EL (cell line): ENCODE measurements at regions not wholly inside any gene's neighbourhood (a gene's known extent, or its start where the extent isn't known, plus 50 kb on each side); places are given as distances from the start of the nearest gene placed in this dataset.
"Not testable (repeated sequence)": the region's sequence is repeated elsewhere in the genome, so short reads cannot be mapped to it uniquely, and the experiment has no call there.

Source experiments
- DNase-seq: peaks from one replicate; pipeline ENCODE4 v3.0.0-alpha.2; 2016

DNA sequence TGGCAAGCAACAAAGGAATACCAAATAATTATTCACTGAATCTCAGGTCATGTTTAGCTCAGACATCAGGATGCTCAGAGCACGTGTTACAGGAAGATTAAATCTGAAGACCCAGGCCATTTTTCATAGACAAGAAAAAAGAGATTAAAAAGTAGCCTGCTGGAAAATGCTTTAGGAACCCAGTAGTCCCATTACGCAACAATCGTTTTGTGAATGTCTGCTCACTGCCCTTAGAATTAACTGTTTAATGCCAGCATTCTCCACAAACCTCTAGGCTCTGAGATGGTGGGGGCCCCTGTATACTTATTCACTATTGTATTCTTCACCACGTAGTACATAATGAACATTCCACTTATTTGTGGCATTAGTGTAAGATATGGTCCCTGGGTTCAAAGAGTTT is 154.6 kb upstream of the NYAP2 start:
- DNase-seq: no peak

DNA sequence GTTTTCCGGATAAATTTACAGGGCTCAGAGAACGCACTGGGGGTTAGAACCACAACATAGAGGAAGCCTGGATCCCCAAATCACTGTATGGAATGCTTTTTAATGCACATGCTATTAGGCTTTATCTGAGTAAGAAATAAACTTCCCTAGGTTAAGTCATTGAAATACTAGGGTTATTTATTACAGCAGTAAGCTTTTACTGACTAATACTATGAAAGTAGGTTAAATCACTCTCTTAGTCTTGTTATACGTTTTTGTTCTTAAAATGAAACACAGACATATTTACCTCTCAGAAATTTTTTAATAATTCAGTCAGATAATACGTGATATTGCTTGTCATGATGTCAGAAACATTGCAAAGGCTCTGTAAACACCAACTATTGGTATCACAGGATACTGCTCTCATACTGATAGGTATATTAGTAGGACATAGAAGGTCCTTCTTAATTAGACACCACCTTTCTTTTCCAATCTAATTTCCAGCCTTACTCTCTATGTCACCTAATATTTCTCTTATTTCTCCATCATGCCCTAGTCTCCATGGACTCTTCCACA is 162.7 kb upstream of the NYAP2 start:
- no peak for DNase-seq

DNA sequence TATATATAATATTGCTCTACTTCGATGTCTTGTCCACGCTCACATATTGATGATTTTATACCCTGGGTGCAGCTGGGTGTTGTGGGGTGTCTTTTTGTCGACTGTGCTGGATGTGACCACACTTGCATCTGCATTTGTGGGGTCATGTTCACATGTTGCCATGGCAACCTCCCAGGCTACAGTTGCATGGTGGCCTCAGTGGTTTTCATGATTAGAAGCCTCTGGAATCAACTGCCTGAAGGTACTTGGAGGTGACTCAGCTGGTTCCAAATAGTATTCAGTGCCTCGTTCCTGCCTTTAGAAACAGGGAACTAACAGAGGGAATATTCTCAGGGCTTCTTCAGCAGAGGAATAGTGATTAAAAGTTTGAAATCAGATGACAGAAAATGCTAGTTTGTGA is 166.3 kb upstream of the NYAP2 start:
- DNase-seq: peak; percentile 68

DNA sequence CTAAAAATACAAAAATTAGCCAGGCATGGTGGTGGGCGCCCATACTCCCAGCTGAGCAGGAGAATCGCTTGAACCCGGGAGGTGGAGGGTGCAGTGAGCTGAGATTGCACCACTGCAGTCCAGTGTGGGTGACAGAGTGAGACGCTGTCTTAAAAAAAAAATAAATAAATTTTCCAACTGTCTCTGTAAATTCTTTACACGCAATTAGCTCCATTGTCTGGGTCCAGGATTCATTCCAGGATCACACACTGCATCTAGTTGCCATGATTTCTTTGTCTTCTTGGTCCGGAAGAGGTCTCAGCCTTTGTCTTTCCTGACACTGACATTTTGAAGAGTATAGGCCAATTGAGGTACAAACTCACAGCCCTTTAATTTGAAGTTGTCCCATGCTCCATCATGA is 167.6 kb upstream of the NYAP2 start:
- no peak for DNase-seq

DNA sequence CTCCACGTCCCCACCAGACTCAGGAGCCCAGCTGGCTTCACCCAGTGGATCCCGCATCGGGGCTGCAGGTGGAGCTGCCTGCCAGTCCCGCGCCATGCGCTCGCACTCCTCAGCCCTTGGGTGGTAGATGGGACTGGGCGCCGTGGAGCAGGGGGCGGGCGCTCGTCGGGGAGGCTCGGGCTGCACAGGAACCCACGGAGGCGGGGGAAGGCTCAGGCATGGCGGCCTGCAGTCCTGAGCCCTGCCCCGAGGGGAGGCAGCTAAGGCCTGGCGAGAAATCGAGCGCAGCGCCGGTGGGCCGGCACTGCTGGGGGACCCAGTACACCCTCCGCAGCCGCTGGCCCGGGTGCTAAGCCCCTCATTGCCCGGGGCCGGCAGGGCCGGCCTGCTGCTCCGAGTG is 170.2 kb upstream of the NYAP2 start:
- DNase-seq: not testable (repeated sequence)

DNA sequence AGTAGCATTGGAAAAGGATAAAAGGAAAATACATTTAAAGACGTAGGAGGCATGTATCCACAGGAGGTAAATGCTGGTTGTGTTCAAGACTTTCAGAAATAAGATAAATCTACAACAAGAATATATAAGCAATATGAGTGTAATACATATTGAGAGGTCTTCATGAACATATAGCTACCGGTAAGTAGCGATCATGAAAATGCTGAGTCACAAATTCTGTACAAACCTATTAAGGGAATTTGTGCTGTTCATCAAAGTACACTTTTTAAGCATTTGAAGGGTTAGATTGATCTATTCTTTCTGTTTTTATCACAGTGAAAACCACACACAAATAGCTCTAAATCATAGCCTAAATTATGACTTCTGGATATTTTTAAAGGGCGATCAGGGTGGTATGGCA is 173.1 kb upstream of the NYAP2 start:
- DNase-seq: no peak

DNA sequence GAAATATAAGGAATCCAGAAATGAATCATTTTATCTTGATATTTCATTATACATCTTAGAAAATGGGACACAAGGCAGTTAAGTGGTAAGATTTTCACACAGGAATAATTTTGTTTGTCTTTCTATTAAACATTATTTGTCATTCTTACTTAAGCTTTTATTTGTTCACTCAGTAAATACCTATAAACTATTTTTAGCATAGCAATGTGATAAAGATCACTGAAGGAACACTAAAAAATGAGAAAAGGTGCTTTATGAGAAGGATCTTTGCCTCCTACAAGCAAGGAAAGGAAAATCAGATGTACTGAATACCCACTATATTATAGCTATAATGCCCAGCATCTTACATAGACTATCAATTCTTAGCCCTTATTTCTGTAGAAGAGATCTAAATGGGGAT is 176.2 kb upstream of the NYAP2 start:
- DNase-seq: no peak

DNA sequence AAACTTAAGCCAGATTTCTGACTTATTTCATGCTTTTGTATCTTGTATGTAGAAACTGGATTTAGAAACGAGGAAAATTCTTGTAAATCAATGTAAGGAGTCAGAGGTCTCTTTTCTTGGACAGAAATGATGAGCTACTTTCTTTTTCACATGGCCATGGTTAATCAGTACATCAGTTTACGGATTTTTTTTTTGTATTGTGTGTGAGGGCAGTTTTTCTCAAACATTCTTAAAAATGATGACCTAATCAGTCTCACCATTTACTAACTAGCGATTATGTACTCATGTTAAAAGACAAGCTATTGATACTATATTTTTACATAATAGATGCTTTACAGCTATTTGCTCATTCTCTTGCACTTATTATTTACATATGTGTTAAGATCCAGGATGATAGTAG is 165.2 kb upstream of the DOCK10 start:
- no peak for DNase-seq

DNA sequence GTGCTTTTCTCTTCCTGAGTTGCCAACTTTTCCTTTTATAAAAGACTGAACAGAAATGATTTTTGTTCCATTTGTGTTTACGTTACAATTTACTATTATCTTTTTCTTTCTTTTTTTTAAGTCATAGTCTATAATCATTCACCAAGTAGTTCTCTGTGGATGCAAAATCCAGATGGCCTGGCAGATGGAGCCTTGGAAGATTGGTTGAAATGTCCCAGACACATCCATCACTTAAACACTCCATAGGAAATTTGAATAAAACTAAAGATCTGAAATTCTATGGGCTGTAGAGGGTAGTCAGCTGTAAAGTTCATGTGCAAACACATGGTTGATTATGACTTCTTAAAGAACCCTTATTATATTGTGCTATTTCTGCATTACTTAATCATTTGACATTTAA is 164.8 kb upstream of the DOCK10 start:
- DNase-seq: no peak

DNA sequence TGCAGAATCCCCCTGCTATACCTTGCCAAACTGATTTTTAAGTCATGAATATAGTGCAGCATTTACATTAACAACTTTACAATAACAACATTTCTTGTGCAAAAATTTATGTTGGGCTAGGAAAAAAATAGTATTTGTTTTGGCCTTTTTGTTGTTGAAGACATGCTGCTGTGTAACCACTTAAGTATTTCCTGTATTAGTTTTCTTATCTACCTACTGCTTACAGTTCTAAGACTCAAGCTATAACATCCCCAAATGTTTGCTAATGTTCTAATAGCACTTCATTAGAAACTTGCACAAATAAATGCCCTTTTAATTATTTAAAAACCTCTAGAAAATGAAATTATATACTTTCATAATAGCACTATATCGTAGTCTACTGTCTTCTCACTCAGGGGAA is 154.3 kb upstream of the DOCK10 start:
- peak; percentile 9 for DNase-seq

DNA sequence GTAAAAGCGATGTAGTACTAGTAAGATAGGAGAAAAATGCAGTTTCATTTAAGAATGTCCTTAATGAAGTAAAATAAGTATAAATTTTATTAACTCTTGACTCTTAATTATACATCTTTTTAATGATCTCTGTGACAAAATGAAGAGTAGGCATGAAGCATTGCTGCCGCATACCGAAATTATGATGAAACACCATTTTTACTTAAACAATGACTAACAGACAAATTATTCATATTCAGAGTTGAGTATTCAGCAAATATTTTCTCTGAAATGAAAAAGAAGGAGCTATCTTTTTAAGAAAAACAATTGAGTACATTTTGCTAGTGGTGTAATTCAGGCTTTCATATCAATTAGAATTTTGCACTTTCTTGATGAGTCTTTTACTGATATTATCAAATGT is 150.6 kb upstream of the DOCK10 start:
- DNase-seq: peak; percentile 67

DNA sequence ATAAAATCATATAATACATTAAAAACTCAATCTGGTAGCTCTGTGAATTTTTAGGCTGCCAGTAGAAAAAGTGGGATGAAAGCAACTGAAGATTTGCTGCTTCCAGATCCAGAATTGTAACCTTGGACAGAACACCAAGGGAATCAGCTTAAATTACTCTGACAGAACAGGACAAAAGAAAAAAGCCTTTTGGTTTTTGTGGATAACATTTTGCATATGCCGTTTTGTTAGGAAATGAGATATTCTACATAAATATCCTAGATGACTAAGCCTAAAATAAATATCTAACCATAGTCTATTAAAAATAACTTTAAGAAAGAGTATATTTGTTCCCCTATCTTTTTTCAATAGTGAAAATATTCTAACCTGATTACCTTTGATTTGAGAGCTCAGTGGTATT is 148.7 kb upstream of the DOCK10 start:
- no peak for DNase-seq

DNA sequence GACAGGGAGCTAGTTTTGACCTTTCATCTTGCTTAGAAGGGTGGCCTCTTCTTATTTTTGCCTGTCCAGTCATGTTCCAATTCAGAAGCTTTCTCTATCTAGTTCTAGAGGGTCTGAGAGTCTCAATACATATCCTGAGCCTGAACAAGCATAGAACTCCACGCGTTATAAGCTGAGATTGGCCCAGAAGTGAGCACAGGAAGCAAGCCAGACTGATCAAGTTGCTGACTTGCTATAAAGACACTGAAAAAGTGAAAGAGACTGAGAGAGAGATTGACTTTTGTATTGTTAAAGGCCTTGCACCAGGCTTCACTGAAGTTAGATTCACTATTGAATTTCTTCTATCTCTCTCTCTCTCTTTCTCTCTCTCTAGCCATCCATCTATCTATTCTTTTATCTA is 142.7 kb upstream of the DOCK10 start:
- no peak for DNase-seq

DNA sequence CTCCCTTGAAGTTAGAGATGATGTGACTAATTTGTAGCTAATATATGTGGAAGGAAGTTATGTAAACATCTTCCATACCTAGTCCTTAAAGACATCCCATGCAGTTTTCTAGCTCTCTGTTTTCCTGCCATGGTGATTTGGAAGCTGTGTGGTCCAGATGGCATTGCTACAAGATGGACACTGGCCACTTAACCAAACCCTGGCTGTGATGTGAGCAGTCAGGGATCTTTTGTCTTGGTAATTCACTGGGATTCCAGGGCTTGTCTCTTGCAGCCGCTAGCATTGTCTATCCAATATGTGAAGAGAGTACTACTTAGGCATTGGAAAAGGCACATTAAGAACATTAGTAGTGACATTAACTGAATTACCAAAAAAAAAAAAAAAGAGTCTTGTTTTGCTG is 139.9 kb upstream of the DOCK10 start:
- DNase-seq: no peak

DNA sequence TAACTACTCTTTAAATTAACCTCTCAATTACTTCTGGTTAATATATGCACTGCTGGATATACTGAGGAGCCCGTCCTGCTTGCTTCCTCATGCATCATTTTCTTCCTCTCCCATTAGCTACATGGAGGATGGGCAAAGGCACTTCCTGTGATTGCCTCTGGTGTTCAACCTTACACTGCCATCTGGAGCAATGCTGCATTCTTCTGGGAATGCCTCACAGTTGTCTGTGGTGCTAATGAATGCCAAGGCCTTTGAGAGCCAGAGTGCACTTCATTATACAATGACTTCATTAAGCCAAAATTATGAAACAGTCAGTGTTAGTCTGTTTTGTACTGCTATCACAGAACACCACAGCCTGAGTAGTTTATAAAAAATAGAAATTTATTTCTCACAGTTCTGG is 134.8 kb upstream of the DOCK10 start:
- DNase-seq: peak; percentile 29

DNA sequence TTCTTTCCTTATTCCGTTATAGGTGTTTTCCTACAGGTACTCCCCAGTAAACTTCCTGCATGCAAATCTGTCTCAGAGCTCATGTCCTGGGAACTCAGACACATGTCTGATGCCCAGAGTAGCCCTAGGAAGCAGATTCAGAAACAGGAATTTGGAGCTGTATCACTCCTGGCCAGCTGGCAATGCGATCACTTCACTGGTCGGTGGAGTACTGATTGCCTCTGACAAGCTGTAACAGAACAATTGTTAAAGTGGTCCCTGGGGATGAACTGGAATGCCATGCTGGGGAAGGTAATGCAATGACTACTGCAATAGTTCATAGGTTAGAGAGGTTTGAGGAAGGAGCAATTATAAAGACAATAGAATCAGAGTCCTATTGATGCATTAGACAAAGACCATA is 131.6 kb upstream of the DOCK10 start:
- no peak for DNase-seq

DNA sequence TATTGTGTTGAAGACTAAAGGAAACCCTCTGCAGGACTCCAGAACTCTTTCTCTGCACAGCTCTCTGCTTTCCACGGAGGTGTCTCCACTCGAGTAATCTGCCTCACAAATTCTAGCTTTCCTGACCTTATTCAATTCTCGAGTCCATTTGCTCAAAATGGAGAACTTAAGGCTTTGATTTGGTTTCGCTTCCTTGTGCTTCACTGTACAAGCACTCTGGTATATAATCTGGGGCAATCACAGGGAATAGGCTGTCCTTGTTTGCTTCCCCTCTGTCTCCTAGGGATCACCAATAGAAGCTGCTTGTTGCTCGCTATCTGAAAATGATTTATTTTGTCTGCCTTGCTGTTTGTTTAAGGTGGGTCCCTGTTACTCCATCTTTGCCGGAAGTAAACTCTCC is 129.1 kb upstream of the DOCK10 start:
- DNase-seq: no peak

DNA sequence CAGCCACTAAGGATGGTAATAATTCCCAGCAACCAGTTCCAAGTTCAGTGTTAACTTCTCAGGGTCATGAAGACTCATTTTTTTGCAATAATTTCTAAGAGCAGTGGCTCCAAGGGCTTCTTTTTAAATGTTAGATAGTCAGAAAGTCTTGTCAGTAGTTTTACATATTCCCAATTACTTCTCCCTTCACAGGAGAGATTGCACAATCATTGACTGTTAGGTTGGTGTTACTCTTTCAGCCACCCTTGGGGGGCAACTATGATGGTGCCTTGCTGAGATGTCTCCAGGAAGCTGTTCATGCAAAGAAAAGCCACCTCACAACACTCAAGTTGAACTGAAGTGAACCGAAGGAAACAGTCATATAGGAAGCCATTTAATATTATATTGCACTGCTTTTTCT is 127.9 kb upstream of the DOCK10 start:
- no peak for DNase-seq

DNA sequence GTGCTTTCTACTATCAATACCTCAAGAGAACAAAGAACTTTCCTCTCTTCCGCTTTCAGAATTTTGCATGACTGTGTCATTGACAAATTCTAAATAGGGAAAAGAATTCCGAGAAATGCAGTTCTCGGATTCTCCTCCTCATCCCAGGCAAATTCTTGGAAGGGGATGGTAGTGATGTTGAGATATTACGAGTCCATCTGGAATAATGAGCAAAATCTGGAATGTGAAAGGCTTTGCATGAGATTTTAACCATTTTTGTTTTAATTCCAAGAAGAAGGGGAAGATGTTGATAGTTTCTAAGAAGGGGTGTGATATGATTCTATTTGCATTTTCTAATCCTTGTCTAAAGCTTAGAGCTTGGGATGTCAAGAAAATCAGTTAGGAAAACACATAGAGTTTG is 127.1 kb upstream of the DOCK10 start:
- DNase-seq: no peak

DNA sequence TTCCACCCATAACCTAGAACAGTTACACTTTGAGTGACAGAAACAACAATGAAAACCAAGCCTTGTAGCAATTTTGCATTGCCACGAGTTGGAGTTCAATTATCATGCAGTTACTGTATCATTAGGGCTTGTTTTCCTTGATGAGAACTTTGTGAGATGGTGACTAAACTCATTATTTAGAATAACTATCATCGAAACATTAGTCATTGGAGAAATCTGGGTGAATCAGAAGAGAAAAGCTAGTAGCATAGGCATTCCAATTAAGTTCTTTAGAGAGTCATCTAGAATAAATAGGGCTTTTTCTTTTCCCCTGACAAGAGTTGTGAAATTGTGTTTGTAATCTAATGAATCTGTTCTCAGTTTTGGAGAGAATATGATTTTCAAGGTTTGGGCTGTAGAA is 122.8 kb upstream of the DOCK10 start:
- DNase-seq: peak; percentile 69

DNA sequence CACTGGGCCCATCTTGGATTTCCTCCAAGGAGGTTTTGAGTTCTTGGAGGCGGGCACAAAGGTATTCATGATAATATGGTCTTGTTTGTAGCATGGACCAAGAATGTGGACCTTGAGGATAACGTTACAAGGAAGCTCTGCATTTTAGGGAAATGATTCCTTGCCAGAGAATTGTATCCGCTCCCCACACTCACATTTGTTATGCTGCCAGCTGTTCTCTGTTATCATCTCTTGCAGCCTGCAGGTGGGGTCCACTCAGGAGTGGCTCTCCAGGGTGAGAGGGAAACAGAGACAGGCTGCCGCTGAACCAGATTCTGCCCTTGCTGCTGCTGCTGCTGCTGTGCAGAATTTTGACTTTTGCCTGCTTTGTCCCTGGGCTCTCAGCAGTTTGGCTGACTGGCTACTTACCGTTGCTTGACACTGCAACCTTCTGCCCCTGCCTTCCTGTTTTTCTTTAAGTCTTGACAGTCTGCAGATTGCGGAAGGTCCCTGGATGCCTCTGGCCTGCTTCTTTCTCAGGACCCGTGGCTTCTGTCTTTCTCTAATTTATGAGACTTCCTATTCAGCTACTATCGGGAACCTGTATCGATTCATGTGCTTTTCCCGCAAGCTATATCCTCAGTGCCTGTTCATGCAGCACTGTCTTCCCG is 122.3 kb upstream of the DOCK10 start:
- DNase-seq: no peak

DNA sequence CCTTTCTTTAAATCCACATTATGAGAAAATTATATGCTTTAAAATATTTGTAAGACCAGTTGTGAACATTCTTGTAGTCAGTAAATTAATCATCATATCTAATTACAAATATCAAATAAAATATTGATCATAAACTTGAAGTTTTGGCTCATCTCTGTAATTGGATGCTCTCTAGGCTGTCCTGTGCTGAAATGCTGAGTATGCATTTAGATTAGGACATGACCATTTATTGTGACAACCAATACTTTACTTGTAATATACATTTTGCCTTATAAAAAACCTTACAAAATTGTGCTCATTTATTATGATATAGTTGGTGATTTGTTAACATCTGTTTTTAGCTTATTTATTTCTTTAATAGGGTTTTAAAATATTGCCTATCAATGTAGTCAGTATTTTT is 116.1 kb upstream of the DOCK10 start:
- no peak for DNase-seq

DNA sequence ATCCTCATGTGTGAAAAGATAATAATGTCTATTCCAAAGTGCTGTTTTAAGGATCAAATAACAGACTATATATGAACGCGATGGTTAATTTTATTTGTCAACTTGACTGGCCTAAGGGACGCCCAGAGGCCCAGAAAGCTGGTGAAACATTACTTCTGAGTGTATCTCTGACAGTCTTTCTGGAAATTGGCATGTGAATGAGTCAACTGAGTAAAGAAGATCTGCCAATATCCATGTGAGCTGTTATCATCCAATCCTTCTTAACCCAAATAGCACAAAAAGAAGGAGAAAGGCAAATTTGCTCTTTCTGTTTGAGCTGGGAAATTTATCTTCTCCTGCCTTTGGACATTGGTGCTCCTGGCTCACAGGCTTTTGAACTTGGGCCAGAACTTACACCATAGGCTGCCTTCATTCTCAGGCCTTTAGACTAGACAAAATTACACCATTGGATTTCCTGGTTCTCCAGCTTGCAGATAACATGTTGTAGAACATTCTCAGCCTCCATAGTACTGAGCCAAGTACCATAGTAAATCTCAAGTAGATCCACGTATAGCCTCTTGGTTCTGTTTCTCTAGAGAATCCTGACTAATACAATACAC is 114.7 kb upstream of the DOCK10 start:
- no peak for DNase-seq

DNA sequence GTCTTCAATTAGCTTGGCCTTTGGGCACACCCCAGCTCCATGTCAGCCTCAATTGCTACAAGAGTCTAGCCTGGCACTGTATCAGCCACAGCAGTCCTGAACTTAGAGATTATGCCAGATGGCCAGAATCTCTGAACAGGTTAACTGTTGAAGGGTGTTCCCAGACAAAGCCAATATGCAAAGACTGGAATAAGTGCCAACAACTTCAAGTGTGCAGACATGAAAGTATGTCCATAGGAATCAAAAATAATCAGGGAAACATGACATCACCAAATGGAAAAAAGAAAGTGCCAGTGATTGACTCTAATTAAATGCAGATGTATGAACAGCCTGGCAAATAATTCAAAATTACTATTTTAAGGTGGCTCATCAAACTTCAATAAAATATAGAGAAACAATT is 98.5 kb upstream of the DOCK10 start:
- DNase-seq: no peak

DNA sequence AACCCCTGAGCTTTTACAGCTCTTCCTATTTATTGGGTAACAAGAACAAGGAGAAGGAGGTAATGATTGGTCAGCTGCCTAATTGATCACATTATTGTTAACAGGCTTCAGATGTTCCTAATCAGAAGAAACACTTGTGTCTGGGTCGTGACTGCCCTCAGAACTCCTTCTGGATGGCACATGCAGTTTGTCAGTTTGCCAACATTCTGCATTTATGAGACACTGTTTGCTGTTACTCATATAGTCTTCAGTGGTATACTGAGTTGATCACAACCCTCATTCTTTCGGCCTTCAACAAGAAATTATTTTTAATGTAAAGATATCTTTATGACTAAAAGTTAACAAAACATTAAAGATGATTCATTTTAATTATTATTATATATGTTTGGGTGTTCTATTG is 95.7 kb upstream of the DOCK10 start:
- DNase-seq: peak; percentile 42
